LNCAP (cell line): ENCODE measurements at regions not wholly inside any gene's neighbourhood (a gene's known extent, or its start where the extent isn't known, plus 50 kb on each side); places are given as distances from the start of the nearest gene placed in this dataset.

Experiments
- TF ChIP-seq, protein P1 (sequence below): fragments of 450-650 bp; IDR thresholded peaks from 2 replicates; pipeline ENCODE4 v1.5.1; 2017; ENCODE audit warnings: mild to moderate bottlenecking

DNA sequence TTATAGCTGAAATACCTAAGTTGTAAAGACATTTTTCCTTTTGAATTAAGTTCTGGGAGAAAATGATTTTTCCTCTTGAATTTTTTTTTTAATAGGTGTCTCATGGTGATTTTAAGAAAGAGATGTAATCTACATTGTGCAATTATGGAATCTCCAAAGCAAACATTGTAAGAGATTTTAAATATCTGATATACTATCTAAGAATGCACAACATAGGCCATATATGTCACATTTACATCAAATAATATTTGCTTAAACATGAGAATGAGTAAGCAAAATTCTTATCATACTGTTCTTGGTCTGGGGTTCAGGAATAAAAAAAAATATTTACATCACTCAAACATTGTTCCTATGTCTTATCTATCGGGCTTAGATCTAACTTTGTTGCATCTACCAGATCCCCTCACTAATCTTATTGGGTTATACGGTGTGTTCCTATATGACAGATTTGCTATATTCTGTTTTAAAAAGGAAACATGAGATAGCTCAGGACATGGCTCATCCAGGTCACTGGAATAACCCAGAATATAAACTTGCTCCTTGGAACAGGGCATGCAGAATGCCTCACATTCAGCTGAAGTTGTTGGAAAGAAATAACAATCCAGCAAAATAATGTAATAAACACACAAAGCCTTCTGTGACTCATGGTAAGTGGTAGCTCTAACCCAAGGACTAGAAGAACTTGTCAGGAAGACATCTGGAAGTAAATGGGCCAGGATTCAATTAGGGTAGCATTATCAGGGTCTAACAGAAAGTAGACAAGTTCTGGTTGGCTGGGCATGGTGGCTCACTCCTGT lies 794.7 kb downstream of the IPMK start:
- TF ChIP-seq, protein P1, sequence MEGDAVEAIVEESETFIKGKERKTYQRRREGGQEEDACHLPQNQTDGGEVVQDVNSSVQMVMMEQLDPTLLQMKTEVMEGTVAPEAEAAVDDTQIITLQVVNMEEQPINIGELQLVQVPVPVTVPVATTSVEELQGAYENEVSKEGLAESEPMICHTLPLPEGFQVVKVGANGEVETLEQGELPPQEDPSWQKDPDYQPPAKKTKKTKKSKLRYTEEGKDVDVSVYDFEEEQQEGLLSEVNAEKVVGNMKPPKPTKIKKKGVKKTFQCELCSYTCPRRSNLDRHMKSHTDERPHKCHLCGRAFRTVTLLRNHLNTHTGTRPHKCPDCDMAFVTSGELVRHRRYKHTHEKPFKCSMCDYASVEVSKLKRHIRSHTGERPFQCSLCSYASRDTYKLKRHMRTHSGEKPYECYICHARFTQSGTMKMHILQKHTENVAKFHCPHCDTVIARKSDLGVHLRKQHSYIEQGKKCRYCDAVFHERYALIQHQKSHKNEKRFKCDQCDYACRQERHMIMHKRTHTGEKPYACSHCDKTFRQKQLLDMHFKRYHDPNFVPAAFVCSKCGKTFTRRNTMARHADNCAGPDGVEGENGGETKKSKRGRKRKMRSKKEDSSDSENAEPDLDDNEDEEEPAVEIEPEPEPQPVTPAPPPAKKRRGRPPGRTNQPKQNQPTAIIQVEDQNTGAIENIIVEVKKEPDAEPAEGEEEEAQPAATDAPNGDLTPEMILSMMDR, result no peak

GRCh38 chr10:57468894-57469432 lies 798.7 kb downstream of the IPMK start:
- TF ChIP-seq, protein P1, result no peak

- TF ChIP-seq, protein P1, result no peak
Measured at GRCh38 chr10:57465155-57465554, 802.5 kb downstream of the IPMK start.

- TF ChIP-seq, protein P1, result no peak
Measured at GRCh38 chr10:57460540-57460939, 807.2 kb downstream of the IPMK start.

DNA sequence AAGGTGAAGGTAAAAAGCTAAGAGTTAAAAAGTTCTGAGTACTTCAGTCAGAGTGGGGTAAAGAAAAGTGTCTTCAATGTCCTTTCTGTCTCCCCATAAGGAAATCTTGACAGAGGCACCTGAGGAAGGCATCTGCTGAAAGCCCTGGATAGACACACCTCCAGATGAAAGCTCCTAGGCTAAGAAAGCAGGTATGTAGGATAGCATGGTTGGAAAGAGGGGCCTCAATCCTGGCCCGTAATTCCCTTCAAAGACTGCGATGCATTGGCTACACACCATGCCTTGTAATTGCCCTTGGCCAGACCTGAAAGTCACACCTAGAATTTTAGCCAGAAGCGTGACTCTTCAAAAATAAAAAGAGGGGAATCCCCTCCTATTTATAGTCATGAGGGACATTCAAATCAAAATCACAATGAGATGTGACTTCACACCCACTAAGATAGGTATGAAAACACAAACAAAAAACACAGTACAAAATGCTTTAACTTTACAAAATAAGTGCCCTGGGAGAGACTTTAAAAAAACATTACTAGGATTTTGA lies 809.7 kb downstream of the IPMK start:
- TF ChIP-seq, protein P1, result no peak

- TF ChIP-seq, protein P1, result no peak
Measured at GRCh38 chr10:57430376-57430775, 837.3 kb downstream of the IPMK start.

DNA sequence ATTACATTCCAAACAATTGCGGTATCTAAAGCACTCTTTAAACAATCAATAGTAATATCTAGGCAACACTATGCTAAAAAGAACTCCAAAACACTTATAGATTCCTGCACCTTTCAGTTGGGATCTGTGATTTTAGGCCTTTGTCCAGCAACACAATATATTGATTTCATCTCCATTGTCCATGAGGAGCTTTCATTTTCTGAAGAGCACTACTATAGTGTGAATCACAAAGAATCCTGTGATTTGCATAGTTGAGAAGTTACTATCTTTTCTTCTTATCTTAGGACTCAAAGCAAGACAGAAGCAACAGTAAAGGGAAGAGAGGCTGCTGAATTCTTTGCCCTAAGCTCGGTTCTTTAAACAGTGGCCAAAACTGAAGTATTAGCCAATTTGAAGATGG lies 846.8 kb downstream of the IPMK start:
- TF ChIP-seq, protein P1, result no peak
